ENCODE measurements at regions not wholly inside any gene's neighbourhood (a gene's known extent, or its start where the extent isn't known, plus 50 kb on each side); places are given as distances from the start of the nearest gene placed in this dataset.

DNA sequence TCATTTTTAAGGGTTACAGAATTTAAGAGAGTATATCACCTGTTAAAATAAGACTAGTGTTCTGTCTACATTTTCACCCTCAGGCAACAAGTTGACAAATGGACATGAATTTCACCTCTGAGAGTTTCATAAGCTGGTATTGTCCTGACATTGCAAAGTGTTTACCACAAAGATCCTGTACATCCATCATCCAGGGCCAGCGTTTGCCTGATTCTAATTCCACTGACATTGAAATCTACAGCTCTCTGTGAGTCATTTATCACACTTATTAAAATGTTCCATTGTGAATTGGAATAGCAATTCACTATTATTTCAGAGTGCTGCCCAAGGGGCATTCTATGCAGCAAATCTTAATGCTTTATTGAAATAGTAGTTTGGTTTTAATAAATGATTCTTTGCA lies 1499.4 kb upstream of the PCDH7 start:
- Histone ChIP-seq H3K27me3 (no peaks in the 10 kb centered on the region), H3K27ac (no peak overlapping the region), H3K4me1 (no peaks in the 10 kb centered on the region), H3K9me3 (peaks cover 0 to 4% (median 0%) of the 10 kb centered on the region in 12 donors), H3K36me3 (no peaks in the 10 kb centered on the region), H3K4me3 (no peak overlapping the region)
- intact Hi-C loops (cut with DNase I), result no loop called here
- DNase-seq, result no peak
- ATAC-seq, result no peak
- TF ChIP-seq POLR2A (IDR thresholded peaks at IDR 0.05), result no peak
- TF ChIP-seq, protein P1, sequence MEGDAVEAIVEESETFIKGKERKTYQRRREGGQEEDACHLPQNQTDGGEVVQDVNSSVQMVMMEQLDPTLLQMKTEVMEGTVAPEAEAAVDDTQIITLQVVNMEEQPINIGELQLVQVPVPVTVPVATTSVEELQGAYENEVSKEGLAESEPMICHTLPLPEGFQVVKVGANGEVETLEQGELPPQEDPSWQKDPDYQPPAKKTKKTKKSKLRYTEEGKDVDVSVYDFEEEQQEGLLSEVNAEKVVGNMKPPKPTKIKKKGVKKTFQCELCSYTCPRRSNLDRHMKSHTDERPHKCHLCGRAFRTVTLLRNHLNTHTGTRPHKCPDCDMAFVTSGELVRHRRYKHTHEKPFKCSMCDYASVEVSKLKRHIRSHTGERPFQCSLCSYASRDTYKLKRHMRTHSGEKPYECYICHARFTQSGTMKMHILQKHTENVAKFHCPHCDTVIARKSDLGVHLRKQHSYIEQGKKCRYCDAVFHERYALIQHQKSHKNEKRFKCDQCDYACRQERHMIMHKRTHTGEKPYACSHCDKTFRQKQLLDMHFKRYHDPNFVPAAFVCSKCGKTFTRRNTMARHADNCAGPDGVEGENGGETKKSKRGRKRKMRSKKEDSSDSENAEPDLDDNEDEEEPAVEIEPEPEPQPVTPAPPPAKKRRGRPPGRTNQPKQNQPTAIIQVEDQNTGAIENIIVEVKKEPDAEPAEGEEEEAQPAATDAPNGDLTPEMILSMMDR (IDR thresholded peaks at IDR 0.05), result no peak
- whole genome bisulfite sequencing, 4 donors, result 48 to 72% (median 60%) methylated on average over 1 of the region's 1 CpG

DNA sequence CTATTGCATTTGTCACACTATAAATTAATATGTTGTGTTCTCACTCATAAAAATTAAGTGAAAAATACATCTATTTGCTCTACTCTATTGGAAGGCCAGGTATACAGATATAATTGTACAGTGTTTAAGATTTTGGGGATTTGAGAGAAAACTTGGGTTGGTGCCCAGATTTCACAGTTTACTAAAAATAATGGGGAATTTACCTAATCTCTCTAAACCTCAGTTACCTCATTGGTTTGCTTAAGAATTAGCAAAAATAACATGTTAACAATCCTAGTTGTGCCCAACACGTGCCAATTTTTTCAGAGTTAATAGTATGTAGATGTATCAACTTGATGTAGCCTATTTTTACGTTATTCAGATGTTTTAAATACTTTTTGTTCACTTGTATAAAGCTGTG lies 1495.3 kb upstream of the PCDH7 start:
- 60 to 75% (median 72%) methylated on average over 2 of the region's 2 CpGs for WGBS, 4 donors
- H3K4me1 ChIP-seq, result no peaks in the 10 kb centered on the region
- ATAC-seq, result no peak
- H3K36me3 ChIP-seq, result no peaks in the 10 kb centered on the region
- DNase-seq, result no peak
- TF ChIP-seq, protein P1 (IDR thresholded peaks at IDR 0.05), result no peak
- no peak for TF ChIP-seq POLR2A (IDR thresholded peaks at IDR 0.05)
- H3K27ac ChIP-seq, result no peak overlapping the region
- H3K4me3 ChIP-seq, result no peak overlapping the region
- H3K9me3 ChIP-seq, result no peaks in the 10 kb centered on the region
- intact Hi-C loops (cut with DNase I), result no loop called here
- H3K27me3 ChIP-seq, result no peaks in the 10 kb centered on the region

DNA sequence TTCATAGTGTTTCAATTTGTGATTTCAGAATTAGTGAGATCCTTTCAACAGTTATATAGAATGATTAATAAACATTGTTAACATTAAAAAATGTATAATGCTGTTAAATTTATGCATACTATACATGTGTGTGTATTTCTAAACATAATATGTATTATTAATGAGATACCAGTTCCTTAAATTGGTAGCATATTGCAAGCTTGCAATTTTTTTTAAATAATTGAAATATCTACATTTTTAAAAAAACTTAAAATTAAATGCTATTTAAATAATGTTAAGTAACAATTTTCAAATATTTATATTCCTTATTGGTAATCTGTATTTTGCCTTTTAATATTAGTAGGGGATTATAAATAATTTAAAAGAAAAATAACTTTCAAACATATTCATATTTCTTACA lies 1479.5 kb upstream of the PCDH7 start:
- DNase-seq (no peak), ATAC-seq (no peak)
- no peak for TF ChIP-seq POLR2A (IDR thresholded peaks at IDR 0.05)
- TF ChIP-seq, protein P1 (IDR thresholded peaks at IDR 0.05), result no peak
- Histone ChIP-seq H3K27me3 (no peaks in the 10 kb centered on the region), H3K4me3 (no peak overlapping the region), H3K9me3 (peaks cover 0 to under 1% (median 0%) of the 10 kb centered on the region in 12 donors), H3K4me1 (no peaks in the 10 kb centered on the region), H3K27ac (no peak overlapping the region), H3K36me3 (no peaks in the 10 kb centered on the region)
- intact Hi-C loops (cut with DNase I), result no loop called here

DNA sequence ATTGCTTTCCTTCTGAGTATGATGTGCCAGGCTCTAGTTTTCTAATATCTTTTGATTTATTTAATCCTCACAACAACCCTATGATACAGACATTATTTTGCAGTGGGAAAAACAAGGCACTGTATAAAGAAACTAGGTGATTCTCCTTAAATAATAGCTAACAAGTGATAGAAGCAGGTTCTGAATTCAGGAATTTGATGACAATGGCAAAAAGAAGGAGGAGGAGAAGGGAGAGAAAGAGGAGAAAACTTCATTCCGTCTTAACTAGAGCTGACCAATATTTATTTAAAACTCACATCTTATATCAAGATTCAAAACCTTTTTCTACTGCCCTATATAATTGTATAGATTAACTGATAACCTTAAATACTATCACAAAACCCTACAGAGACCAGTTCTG lies 1477.1 kb upstream of the PCDH7 start:
- H3K36me3 ChIP-seq, result no peaks in the 10 kb centered on the region
- H3K27me3 ChIP-seq, result no peaks in the 10 kb centered on the region
- 85 to 97% (median 94%) methylated on average over 1 of the region's 1 CpG for WGBS, 4 donors
- H3K4me1 ChIP-seq, result no peaks in the 10 kb centered on the region
- H3K4me3 ChIP-seq, result no peak overlapping the region
- no peak for ATAC-seq
- no peaks in the 10 kb centered on the region for H3K9me3 ChIP-seq
- intact Hi-C loops (cut with DNase I), result no loop called here
- DNase-seq, result no peak
- no peak overlapping the region for H3K27ac ChIP-seq
- TF ChIP-seq, protein P1 (IDR thresholded peaks at IDR 0.05), result no peak
- TF ChIP-seq POLR2A (IDR thresholded peaks at IDR 0.05), result no peak

Measured in heart left ventricle (tissue), 16 donors.